Endothelial cell of umbilical vein (primary cell): ENCODE measurements at regions not wholly inside any gene's neighbourhood (a gene's known extent, or its start where the extent isn't known, plus 50 kb on each side); places are given as distances from the start of the nearest gene placed in this dataset.

ENCODE experiments used
- BruUV-seq: library from RNA; stranded (reverse); fragments of 400-500 nt; replicated peaks from 2 replicates; lab custom pipeline; 2021; lab: Mats Ljungman, UMichigan
- CTCF ChIA-PET: fragments of 300-600, 350-600 bp; sonication (Branson Sonifier 250); formaldehyde crosslinking; loops from one replicate; lab custom pipeline; 2021; ENCODE audit warnings: antibody characterized with exemption, inconsistent platforms; lab: Charles Lee
- POLR2A ChIA-PET: fragments of 300-600, 350-600 bp; sonication (Branson Sonifier 250); formaldehyde crosslinking; loops from one replicate; lab custom pipeline; 2021; ENCODE audit warnings: antibody characterized with exemption, inconsistent platforms; lab: Charles Lee
- DNase-seq: peaks from one replicate; pipeline ENCODE4 v3.0.0-alpha.2; 2011; ENCODE audit warnings: low read depth, low spot score
- FAIRE-seq: peaks from 2 replicates; lab custom pipeline; 2011; peaks lifted over from hg19 to GRCh38; lab: Jason Lieb, UNC
- H2AFZ ChIP-seq: 2 replicates; pipeline ENCODE4 v1.6.0; 2012; ENCODE audit warnings: low read depth, low read length, control low read depth, inconsistent platforms
- H3K27ac ChIP-seq: 2 replicates; pipeline ENCODE4 v1.5.1; 2011; ENCODE audit warnings: low read depth, mild to moderate bottlenecking, control low read depth, low read length, moderate library complexity; ENCODE audit not compliant: insufficient read depth
- H3K27me3 ChIP-seq, 2 experiments: 2 replicates each; pipeline versions ENCODE4 v1.6.0 to v1.6.1; 2011; ENCODE audit warnings: low read length in 2 of 2, mixed read lengths in 1 of 2; ENCODE audit not compliant: control insufficient read depth in 2 of 2, insufficient read depth in 2 of 2
- H3K36me3 ChIP-seq, 2 experiments: 2 replicates in 1 of 2; 3 replicates in 1 of 2; pipeline ENCODE4 v1.5.1; 2011; ENCODE audit warnings: low read length in 2 of 2, mild to moderate bottlenecking in 1 of 2, moderate library complexity in 1 of 2; ENCODE audit not compliant: control insufficient read depth in 2 of 2, insufficient read depth in 2 of 2; ENCODE audit errors: extremely low read depth in 1 of 2
- H3K4me1 ChIP-seq: 3 replicates; pipeline ENCODE4 v1.5.1; 2011; ENCODE audit warnings: mild to moderate bottlenecking, low read length; ENCODE audit not compliant: control insufficient read depth, insufficient read depth; ENCODE audit errors: extremely low read depth
- H3K4me2 ChIP-seq: 2 replicates; pipeline ENCODE4 v1.6.1; 2011; ENCODE audit warnings: low read length, control low read depth, mixed read lengths; ENCODE audit not compliant: insufficient read depth
- H3K4me3 ChIP-seq, 3 experiments: fragments of 200-600 bp in 1 of 3; sonication (generic), shearing (Covaris generic) in 1 of 3; replicated peaks in 1 of 3; 2 replicates each; pipeline ENCODE4 v1.5.1; 2011 to 2016; ENCODE audit warnings: control low read depth in 3 of 3, low read length in 3 of 3, mild to moderate bottlenecking in 2 of 3, inconsistent platforms in 1 of 3, low read depth in 1 of 3, moderate library complexity in 1 of 3; ENCODE audit not compliant: insufficient read depth in 1 of 3
- H3K79me2 ChIP-seq: 2 replicates; pipeline ENCODE4 v1.6.0; 2012; ENCODE audit warnings: low read length, inconsistent platforms; ENCODE audit not compliant: control insufficient read depth, insufficient read depth
- H3K9ac ChIP-seq: replicated peaks from 2 replicates; pipeline ENCODE3; 2011; ENCODE audit warnings: low read length, control low read depth; ENCODE audit not compliant: insufficient read depth; ENCODE audit errors: extremely low read depth
- H3K9me1 ChIP-seq: replicated peaks from 3 replicates; pipeline ENCODE4 v1.6.0; 2011; ENCODE audit warnings: mild to moderate bottlenecking, low read length; ENCODE audit not compliant: control insufficient read depth, insufficient read depth; ENCODE audit errors: extremely low read depth
- H3K9me3 ChIP-seq: replicated peaks from 2 replicates; pipeline ENCODE4 v1.5.1; 2012; ENCODE audit warnings: low read length, inconsistent platforms; ENCODE audit not compliant: control insufficient read depth, insufficient read depth
- H4K20me1 ChIP-seq: replicated peaks from 2 replicates; pipeline ENCODE3; 2011; ENCODE audit warnings: mild to moderate bottlenecking, low read length; ENCODE audit not compliant: control insufficient read depth, insufficient read depth; ENCODE audit errors: extremely low read depth
- CTCF ChIP-seq, 2 donors: IDR thresholded peaks; 1 replicate in 1 of 2; 2 replicates in 1 of 2; pipeline ENCODE4 v1.5.1; 2011; ENCODE audit warnings: low read length in 2 of 2, mild to moderate bottlenecking in 2 of 2, moderate library complexity in 2 of 2, control low read depth in 1 of 2, inconsistent platforms in 1 of 2, low read depth in 1 of 2; ENCODE audit not compliant: insufficient read depth in 1 of 2; ENCODE audit errors: extremely low read depth in 1 of 2
- EZH2 ChIP-seq: IDR thresholded peaks from 2 replicates; pipeline ENCODE4 v1.6.1; 2012; ENCODE audit warnings: borderline replicate concordance, low read depth, mild to moderate bottlenecking, moderate library complexity, low read length, inconsistent platforms; ENCODE audit not compliant: severe bottlenecking
- FOS ChIP-seq: IDR thresholded peaks from 2 replicates; pipeline ENCODE4 v1.6.1; 2011; ENCODE audit warnings: mild to moderate bottlenecking, low read length, moderate library complexity, borderline replicate concordance; ENCODE audit not compliant: insufficient read depth
- GATA2 ChIP-seq: IDR thresholded peaks from 2 replicates; pipeline ENCODE4 v1.7.0; 2011; ENCODE audit warnings: low read depth, mild to moderate bottlenecking, moderate library complexity, mixed read lengths, low read length; ENCODE audit not compliant: insufficient read length, insufficient read depth
- JUN ChIP-seq: IDR thresholded peaks from 2 replicates; pipeline ENCODE4 v1.6.1; 2011; ENCODE audit warnings: borderline replicate concordance, low read depth; ENCODE audit not compliant: insufficient read length, insufficient read depth
- MYC ChIP-seq: IDR thresholded peaks from one replicate; pipeline ENCODE4 v1.6.1; 2011; ENCODE audit warnings: mild to moderate bottlenecking, low read depth, low read length
- POLR2A ChIP-seq: IDR thresholded peaks from 2 replicates; pipeline ENCODE4 v1.6.1; 2012; ENCODE audit warnings: low read depth, mild to moderate bottlenecking, control low read depth, low read length
- POLR2AphosphoS5 ChIP-seq: IDR thresholded peaks from 2 replicates; pipeline ENCODE4 v1.6.1; 2012; ENCODE audit warnings: low read depth, mild to moderate bottlenecking, control low read depth, low read length, moderate library complexity; ENCODE audit not compliant: insufficient read depth
- dilution Hi-C: fragments of 300-500 bp; cut with MboI; formaldehyde crosslinking; loops from one replicate; pipeline ENCODE4 v1.15.0; 2019; ENCODE audit warnings: low sequenced_read_pairs; ENCODE audit not compliant: extremely low pct_ligation_motif_present
- intact Hi-C: fragments of 100-400 bp; cut with micrococcal nuclease; formaldehyde crosslinking; loops from one replicate; pipeline ENCODE4 v1.10.0; 2022
- TF ChIP-seq, protein P1 (sequence below): IDR thresholded peaks from 2 replicates; pipeline ENCODE4 v1.6.1; 2011; ENCODE audit not compliant: insufficient read depth, insufficient read length

- no peaks in the 10 kb centered on the region for H3K36me3 ChIP-seq
- no peak for DNase-seq
- no peaks in the 10 kb centered on the region for H3K79me2 ChIP-seq
- no peaks in the 10 kb centered on the region for H3K9me1 ChIP-seq
- H3K27me3 ChIP-seq: no peaks in the 10 kb centered on the region
- intact Hi-C loops (no loop called here), dilution Hi-C loops (no loop called here)
- H3K27ac ChIP-seq: no peak overlapping the region
- TF ChIP-seq FOS (no peak), EZH2 (no peak), GATA2 (no peak), CTCF (IDR thresholded peaks at IDR 0.05; ENCODE audit: extremely low read depth in 1 of 2, insufficient read depth in 1 of 2, low read depth in 1 of 2, low read length in 2 of 2) (no peak), MYC (no peak), POLR2AphosphoS5 (no peak), JUN (no peak), POLR2A (no peak)
- TF ChIP-seq, protein P1, sequence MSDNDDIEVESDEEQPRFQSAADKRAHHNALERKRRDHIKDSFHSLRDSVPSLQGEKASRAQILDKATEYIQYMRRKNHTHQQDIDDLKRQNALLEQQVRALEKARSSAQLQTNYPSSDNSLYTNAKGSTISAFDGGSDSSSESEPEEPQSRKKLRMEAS: no peak
- FAIRE-seq: no peak
- ChIA-PET CTCF (no interaction called here), POLR2A (no interaction called here)
- H2AFZ ChIP-seq: no peak overlapping the region
- H3K4me2 ChIP-seq: no peak overlapping the region
- H4K20me1 ChIP-seq: no peaks in the 10 kb centered on the region
- no peaks in the 10 kb centered on the region for H3K4me1 ChIP-seq
- H3K4me3 ChIP-seq: no peak overlapping the region
- no TSS peak for BruUV-seq
- H3K9ac ChIP-seq: no peak overlapping the region
- H3K9me3 ChIP-seq: no peaks in the 10 kb centered on the region
Measured at GRCh38 chr2:133753665-133754064, 185.4 kb upstream of the NCKAP5 start.
